ENCODE measurements at regions not wholly inside any gene's neighbourhood (a gene's known extent, or its start where the extent isn't known, plus 50 kb on each side); places are given as distances from the start of the nearest gene placed in this dataset.
A peak's percentile ranks its signal among the peaks of the same experiment; 100 is the strongest.

- H3K27ac ChIP-seq: peak overlapping the region; percentile 64
- DNase-seq (no peak), ATAC-seq (peak in 1 of 2 donors; percentile 76)
- peaks cover 12% of the 10 kb centered on the region for H3K4me1 ChIP-seq
- H3K27me3 ChIP-seq (ENCODE audit: low read depth): no peaks in the 10 kb centered on the region
- intact Hi-C loops (cut with DNase I): no loop called here
- no peaks in the 10 kb centered on the region for H3K9me3 ChIP-seq
- H3K4me3 ChIP-seq: peak overlapping the region; percentile 53
- no peak for TF ChIP-seq CTCF (IDR thresholded peaks at IDR 0.05)
- H3K36me3 ChIP-seq: no peaks in the 10 kb centered on the region
Observed at GRCh38 chr1:87684713-87685205, 356.1 kb downstream of the LMO4 start.

GRCh38 chr1:87685311-87686135, 356.8 kb downstream of the LMO4 start:
- H3K27me3 ChIP-seq (ENCODE audit: low read depth): no peaks in the 10 kb centered on the region
- H3K27ac ChIP-seq: peak overlapping the region; percentile 64
- H3K9me3 ChIP-seq: no peaks in the 10 kb centered on the region
- TF ChIP-seq CTCF (IDR thresholded peaks at IDR 0.05): no peak
- no peaks in the 10 kb centered on the region for H3K36me3 ChIP-seq
- no peak overlapping the region for H3K4me3 ChIP-seq
- ATAC-seq: no peak
- DNase-seq: no peak
- intact Hi-C loops (cut with DNase I): no loop called here
- H3K4me1 ChIP-seq: peaks cover 12% of the 10 kb centered on the region

- no peak overlapping the region for H3K4me3 ChIP-seq
- no peak for TF ChIP-seq CTCF (IDR thresholded peaks at IDR 0.05)
- ATAC-seq (no peak), DNase-seq (no peak)
- H3K27me3 ChIP-seq (ENCODE audit: low read depth): no peaks in the 10 kb centered on the region
- intact Hi-C loops (cut with DNase I): no loop called here
- H3K4me1 ChIP-seq: peaks cover 12% of the 10 kb centered on the region
- H3K9me3 ChIP-seq: no peaks in the 10 kb centered on the region
- H3K27ac ChIP-seq: no peak overlapping the region
- no peaks in the 10 kb centered on the region for H3K36me3 ChIP-seq
Observed at GRCh38 chr1:87686136-87686495, 357.4 kb downstream of the LMO4 start.

GRCh38 chr1:87686671-87687070, 358.0 kb downstream of the LMO4 start:
- DNase-seq (no peak), ATAC-seq (no peak)
- Histone ChIP-seq H3K9me3 (no peaks in the 10 kb centered on the region), H3K4me1 (peaks cover 12% of the 10 kb centered on the region), H3K27ac (no peak overlapping the region), H3K36me3 (no peaks in the 10 kb centered on the region), H3K4me3 (no peak overlapping the region), H3K27me3 (ENCODE audit: low read depth) (no peaks in the 10 kb centered on the region)
- intact Hi-C loops (cut with DNase I): no loop called here
- TF ChIP-seq CTCF (IDR thresholded peaks at IDR 0.05): no peak

DNA sequence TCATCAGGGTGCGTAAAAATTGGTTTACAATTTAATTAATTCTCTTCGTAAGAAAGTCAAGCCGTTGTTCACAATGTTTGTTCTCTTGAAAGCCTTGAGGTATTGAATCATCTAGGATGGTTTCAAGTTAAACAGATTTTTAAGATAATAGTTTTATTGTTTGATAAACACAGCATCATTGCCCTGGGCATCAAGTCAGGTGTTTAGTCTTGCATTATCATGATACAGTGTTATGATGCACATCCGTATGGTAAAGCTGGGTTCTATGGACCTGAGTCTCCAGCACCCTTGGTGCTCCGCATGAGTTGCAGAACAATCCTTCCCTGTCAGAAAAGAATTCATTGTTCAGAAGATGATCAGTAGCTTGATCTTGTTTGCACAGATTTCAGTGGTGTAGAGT, 359.5 kb downstream of the LMO4 start:
- intact Hi-C loops (cut with DNase I): no loop called here
- TF ChIP-seq CTCF (IDR thresholded peaks at IDR 0.05): no peak

More for the DNA sequence above, 359.5 kb downstream of the LMO4 start:
- Histone ChIP-seq H3K4me3 (no peak overlapping the region), H3K4me1 (peaks cover 12% of the 10 kb centered on the region), H3K36me3 (no peaks in the 10 kb centered on the region), H3K27me3 (ENCODE audit: low read depth) (no peaks in the 10 kb centered on the region), H3K27ac (no peak overlapping the region), H3K9me3 (no peaks in the 10 kb centered on the region)
- DNase-seq (no peak), ATAC-seq (no peak)
